GM12878 (cell line): ENCODE measurements at regions not wholly inside any gene's neighbourhood (a gene's known extent, or its start where the extent isn't known, plus 50 kb on each side); places are given as distances from the start of the nearest gene placed in this dataset.

ENCODE experiments used
- CTCF ChIP-seq, 3 experiments: IDR thresholded peaks in 2 of 3; conservative IDR thresholded peaks in 1 of 3; 2 replicates each; pipeline ENCODE4 v1.5.1; 2011; ENCODE audit warnings: low read depth in 3 of 3, low read length in 3 of 3, mild to moderate bottlenecking in 3 of 3, control low read depth in 2 of 3, moderate library complexity in 2 of 3, inconsistent platforms in 1 of 3, mixed read lengths in 1 of 3; ENCODE audit not compliant: control insufficient read depth in 2 of 3, insufficient read depth in 1 of 3; ENCODE audit errors: extremely low read depth in 1 of 3
- EZH2 ChIP-seq: IDR thresholded peaks from 2 replicates; pipeline ENCODE4 v1.6.1; 2012; ENCODE audit warnings: low read depth, mild to moderate bottlenecking, control low read depth, inconsistent platforms, low read length, borderline replicate concordance; ENCODE audit not compliant: control insufficient read depth
- HDAC6 ChIP-seq: fragments of 200-600 bp; sonication (generic); IDR thresholded peaks from one replicate; pipeline ENCODE4 v1.8.0; 2017; ENCODE audit warnings: antibody characterized with exemption; ENCODE audit not compliant: unreplicated experiment
- RBBP5 ChIP-seq: fragments of 200-600 bp; sonication (generic); conservative IDR thresholded peaks from 2 replicates; pipeline ENCODE4 v1.6.1; 2016
- SREBF1 ChIP-seq: IDR thresholded peaks from 2 replicates; pipeline ENCODE4 v1.6.1; 2012; ENCODE audit warnings: mild to moderate bottlenecking, low read length
- TAF1 ChIP-seq: IDR thresholded peaks from 2 replicates; pipeline ENCODE4 v1.6.1; 2011; ENCODE audit warnings: mild to moderate bottlenecking, low read depth, low read length, borderline replicate concordance
- TARDBP ChIP-seq: IDR thresholded peaks from 2 replicates; pipeline ENCODE4 v1.6.1; 2016; ENCODE audit warnings: borderline replicate concordance
- TCF7 ChIP-seq: IDR thresholded peaks from 2 replicates; pipeline ENCODE4 v1.6.1; 2014; ENCODE audit warnings: antibody characterized with exemption, borderline replicate concordance
- TF ChIP-seq, protein P1 (sequence below): fragments of 450-650 bp; IDR thresholded peaks from 2 replicates; pipeline ENCODE4 v1.6.1; 2016; ENCODE audit warnings: mild to moderate bottlenecking, moderate library complexity, borderline replicate concordance
- TF ChIP-seq, protein P2 (sequence below): IDR thresholded peaks from 2 replicates; pipeline ENCODE4 v1.6.1; 2011; ENCODE audit warnings: low read depth, low read length, improper control_type of control experiment, borderline replicate concordance

- TF ChIP-seq EZH2 (no peak), TCF7 (no peak), RBBP5 (no peak), TARDBP (no peak), CTCF (IDR thresholded peaks at IDR 0.05 in 2 of 3, conservative IDR thresholded peaks at IDR 0.05 in 1 of 3; ENCODE audit: control insufficient read depth in 2 of 3, extremely low read depth in 1 of 3, insufficient read depth in 1 of 3, low read depth in 3 of 3, low read length in 3 of 3) (no peak), SREBF1 (no peak), HDAC6 (no peak), TAF1 (no peak)
- TF ChIP-seq, protein P1, sequence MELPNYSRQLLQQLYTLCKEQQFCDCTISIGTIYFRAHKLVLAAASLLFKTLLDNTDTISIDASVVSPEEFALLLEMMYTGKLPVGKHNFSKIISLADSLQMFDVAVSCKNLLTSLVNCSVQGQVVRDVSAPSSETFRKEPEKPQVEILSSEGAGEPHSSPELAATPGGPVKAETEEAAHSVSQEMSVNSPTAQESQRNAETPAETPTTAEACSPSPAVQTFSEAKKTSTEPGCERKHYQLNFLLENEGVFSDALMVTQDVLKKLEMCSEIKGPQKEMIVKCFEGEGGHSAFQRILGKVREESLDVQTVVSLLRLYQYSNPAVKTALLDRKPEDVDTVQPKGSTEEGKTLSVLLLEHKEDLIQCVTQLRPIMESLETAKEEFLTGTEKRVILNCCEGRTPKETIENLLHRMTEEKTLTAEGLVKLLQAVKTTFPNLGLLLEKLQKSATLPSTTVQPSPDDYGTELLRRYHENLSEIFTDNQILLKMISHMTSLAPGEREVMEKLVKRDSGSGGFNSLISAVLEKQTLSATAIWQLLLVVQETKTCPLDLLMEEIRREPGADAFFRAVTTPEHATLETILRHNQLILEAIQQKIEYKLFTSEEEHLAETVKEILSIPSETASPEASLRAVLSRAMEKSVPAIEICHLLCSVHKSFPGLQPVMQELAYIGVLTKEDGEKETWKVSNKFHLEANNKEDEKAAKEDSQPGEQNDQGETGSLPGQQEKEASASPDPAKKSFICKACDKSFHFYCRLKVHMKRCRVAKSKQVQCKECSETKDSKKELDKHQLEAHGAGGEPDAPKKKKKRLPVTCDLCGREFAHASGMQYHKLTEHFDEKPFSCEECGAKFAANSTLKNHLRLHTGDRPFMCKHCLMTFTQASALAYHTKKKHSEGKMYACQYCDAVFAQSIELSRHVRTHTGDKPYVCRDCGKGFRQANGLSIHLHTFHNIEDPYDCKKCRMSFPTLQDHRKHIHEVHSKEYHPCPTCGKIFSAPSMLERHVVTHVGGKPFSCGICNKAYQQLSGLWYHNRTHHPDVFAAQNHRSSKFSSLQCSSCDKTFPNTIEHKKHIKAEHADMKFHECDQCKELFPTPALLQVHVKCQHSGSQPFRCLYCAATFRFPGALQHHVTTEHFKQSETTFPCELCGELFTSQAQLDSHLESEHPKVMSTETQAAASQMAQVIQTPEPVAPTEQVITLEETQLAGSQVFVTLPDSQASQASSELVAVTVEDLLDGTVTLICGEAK = no peak
- TF ChIP-seq, protein P2, sequence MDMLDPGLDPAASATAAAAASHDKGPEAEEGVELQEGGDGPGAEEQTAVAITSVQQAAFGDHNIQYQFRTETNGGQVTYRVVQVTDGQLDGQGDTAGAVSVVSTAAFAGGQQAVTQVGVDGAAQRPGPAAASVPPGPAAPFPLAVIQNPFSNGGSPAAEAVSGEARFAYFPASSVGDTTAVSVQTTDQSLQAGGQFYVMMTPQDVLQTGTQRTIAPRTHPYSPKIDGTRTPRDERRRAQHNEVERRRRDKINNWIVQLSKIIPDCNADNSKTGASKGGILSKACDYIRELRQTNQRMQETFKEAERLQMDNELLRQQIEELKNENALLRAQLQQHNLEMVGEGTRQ = no peak
These were observed 258.6 kb downstream of the SOD2 start for GRCh38 chr6:159434410-159434809.
